HL-60 (cell line): ENCODE measurements at regions not wholly inside any gene's neighbourhood (a gene's known extent, or its start where the extent isn't known, plus 50 kb on each side); places are given as distances from the start of the nearest gene placed in this dataset.

Experiments used
- CTCF ChIP-seq: IDR thresholded peaks from one replicate; pipeline ENCODE4 v1.5.1; 2011; ENCODE audit warnings: low read length, control low read depth, inconsistent platforms; ENCODE audit not compliant: insufficient read depth
- SPI1 ChIP-seq: IDR thresholded peaks from 2 replicates; pipeline ENCODE4 v1.6.1; 2012; ENCODE audit warnings: low read depth, mild to moderate bottlenecking, borderline replicate concordance

- TF ChIP-seq CTCF = no peak
- TF ChIP-seq SPI1 = no peak
Measured at GRCh38 chr11:128236506-128237498, 350.6 kb downstream of the ETS1 start.
